ENCODE measurements at regions not wholly inside any gene's neighbourhood (a gene's known extent, or its start where the extent isn't known, plus 50 kb on each side); places are given as distances from the start of the nearest gene placed in this dataset.

DNA sequence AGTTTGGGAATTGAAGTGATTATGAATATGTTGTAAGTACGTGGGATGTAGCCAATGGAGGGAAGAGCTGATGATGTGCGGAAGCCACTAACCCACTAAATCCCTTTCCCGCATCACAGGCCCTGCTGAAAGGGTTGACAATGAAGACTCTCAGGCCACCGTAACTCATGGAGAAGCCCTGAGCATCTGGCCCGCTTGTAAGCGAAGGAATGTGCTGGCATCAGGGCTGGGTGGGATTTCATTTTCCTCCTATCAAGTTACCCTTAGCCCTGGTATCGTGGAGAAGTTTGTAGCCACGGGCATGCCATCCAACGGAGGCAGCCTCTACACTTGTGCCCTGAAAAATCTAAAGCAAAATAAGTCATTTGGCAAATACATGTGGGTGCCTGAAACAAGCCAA is 355.0 kb downstream of the CDH26 start:
- in situ Hi-C loops (cut with HindIII; ENCODE audit: low sequenced_read_pairs): no loop called here

DNA sequence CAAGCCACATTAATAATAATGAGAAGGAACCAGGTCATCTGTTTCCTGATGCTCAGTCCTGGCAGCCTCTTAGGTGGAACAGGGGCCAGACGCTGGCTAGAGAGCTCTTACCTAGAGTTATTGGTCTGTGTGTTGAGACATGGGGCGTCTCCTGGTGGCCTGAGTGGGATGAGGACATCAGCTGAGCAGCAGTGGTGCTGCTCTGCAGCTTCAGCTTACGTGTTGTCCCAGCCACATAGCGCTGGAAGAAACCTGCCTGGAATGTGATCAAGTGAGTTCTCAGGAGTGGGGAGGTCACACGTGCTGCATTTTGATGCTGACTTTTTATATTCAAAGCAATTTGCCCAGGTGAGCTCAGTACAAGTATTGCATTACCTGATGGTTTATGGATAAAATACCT is 355.4 kb downstream of the CDH26 start:
- in situ Hi-C loops (cut with HindIII; ENCODE audit: low sequenced_read_pairs): no loop called here

DNA sequence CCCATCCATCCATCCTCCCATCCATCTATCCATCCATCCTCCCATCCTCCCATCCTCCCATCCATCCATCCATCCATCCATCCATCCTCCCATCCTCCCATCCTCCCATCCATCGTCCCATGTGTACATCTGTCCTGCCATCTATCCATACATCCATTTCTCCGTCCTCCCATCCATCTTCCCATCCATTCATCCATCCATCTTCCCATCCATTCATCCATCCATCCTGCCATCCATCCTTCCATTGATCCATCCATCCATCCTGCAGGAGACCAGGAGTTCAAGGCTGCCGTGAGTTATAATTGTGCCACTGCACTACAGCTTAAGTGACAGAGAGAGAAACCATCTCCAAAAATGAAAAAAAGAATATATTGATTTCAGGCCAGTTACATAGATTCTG is 356.5 kb downstream of the CDH26 start:
- in situ Hi-C loops (cut with HindIII; ENCODE audit: low sequenced_read_pairs): no loop called here

DNA sequence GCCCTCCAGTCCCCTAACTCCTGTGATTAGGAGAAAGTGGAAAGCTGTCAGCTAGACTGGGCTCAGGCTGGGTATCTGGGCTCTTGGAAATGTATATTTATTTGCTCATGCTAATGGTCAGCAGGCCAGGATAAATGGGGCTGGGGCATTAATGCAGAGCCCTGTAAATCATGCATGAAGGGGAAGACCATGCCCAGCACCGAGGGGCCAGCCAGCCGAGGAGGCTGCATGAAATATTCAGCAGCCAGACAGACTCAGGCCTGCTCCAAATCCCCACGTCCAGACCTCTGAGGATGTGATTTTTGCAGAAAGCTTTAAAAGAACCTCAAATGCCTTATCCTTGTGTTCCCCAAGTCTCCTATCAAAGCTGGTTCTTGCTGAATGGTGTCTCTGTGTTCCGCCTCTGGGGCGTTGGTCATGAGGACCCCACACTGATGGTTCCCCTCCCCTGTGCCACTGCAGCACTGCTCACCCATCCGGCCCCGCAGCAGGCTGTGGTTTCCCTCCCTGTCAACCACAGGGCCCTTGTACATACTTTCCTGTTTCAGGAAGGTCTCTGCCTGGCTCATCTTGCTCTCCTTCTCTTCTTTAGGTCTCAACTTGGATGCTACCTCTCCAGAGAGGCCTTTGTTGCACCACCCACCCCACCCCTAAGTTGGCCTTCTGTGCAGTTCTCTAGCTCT is 358.4 kb downstream of the CDH26 start:
- in situ Hi-C loops (cut with HindIII; ENCODE audit: low sequenced_read_pairs): no loop called here

DNA sequence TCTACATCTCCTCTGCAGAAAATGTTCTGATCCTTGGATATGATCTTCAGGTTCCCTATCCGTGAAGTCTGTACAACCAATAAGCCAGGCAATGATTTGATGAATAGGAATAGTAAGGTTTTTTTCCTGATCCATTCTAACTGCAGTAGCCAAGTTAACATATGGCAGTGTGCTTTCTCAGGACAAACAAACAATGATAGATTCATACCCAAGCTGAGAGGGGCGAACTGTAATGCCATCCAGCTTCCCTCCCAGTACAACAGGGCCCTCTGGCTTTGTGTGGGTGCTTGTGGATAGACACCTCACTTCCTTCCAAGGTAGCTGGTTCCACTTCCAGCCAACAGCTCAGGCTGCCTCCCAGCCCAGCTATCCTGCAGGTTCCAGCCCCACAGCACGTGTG is 359.2 kb downstream of the CDH26 start:
- in situ Hi-C loops (cut with HindIII; ENCODE audit: low sequenced_read_pairs): no loop called here

DNA sequence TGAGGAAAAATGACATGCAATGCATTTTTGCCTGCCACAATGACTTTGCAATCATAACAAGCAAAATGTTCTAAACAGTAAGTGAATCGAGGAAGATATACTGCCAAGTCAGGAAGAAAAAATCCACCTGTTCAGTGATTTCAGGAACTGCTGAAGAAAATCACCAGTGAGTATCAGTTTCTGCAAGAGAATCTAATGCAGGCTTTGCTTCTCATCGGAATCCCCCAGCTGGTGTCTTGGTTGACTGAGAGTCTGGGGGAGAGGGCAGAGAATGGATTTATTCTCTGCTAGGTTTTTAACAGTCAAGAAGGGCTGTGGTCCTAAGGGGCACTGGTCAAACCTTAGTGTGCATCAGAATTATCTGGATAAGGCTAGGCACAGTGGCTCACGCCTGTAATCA is 363.4 kb downstream of the CDH26 start:
- in situ Hi-C loops (cut with HindIII; ENCODE audit: low sequenced_read_pairs): no loop called here

DNA sequence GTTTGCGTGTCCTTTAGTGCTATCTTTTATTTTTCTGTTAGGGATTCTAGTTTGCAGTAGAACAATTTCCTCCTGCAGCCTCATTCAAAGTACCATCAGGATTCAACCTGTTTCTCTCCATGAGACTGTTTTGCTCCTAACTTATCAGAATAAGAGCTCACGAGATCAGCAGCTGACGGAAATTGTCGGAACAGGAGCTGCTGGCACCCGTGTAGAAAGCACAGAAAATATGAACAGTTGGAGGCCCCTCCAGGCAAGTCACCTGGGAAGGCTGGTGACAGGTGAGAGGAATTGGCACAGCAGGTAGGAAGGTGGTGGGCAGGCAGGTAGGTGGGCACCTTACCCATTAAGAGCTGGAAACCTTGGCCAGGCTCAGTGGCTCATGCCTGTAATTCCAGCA is 368.6 kb downstream of the CDH26 start:
- in situ Hi-C loops (cut with HindIII; ENCODE audit: low sequenced_read_pairs): no loop called here

DNA sequence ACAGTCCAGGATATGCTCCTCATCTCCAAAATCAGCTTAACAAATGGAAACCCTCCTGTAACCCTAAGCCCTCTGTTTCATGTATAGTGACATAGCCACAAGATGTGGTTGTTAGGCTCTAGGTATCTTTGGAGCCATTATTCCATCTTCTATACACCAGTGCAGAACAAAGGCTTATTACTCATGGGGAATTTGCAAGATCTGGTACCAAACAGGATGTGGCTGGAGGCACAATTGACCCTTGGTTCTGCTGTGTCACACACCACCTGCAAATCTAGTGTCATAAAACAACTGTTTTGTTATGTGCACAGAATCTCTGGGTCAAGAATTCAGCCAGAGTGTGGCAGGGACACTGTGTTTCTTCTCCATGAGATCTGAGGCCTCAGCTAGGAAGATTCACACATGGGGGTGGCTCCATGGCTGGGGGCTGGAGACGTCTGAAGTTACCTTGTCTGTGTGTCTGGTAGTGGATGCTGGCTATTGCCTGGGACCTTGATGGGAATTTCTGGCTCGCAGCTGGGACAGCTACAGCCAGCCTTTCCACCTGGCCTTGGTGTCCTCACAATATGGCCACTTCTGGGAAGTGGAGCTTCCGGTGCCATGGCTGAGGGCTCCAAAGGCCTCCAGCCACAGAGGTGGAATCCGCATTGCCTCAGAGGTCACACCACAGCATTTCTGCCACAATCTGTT is 369.9 kb downstream of the CDH26 start:
- in situ Hi-C loops (cut with HindIII; ENCODE audit: low sequenced_read_pairs): no loop called here

DNA sequence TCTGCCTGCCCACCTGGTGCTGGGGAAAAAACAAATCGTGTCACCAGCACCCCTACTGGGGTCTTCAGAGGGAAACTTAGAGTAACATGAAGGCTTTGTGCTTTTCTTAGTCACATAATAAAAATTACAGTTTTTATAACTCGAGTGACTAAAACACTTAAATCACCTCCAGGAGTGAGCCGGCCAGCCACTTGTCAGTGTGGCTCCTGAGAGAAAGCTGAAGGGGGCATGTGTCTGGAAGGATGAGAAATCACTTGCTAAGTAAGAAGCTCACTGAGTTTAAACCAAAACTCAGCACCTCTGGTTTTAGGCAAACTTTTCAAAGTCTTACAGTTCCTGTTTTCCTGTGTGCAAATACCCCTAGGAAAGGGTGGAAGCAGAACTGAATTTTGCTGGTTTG is 372.2 kb downstream of the CDH26 start:
- in situ Hi-C loops (cut with HindIII; ENCODE audit: low sequenced_read_pairs): no loop called here

DNA sequence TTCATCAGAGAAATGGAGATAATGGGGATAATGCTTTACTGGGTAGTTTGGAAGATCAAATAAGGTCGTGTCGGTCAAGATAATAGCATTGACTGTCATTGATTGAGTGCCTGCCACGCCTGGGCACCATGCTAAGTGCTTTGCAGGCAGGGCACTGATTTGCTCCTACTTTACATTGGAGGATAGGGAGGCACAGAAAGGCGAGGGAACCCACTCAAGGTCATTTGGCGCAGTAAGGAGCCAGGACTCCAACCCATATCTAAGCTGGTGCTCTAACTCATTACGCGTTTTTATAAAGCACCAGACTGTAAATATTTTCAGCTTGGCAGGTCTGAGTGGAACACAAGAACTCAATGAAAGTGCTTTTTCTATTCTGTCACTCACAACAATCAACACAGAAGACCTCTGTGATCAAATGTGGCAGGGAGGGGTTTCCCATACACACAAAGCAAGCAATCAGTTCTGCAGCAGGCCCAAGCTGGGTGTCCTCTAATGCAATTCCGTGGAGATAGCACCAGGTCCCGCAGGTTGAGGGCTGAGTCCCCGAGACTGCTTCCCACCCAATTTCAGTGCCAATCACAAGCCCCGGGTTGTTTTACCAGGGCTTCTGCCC is 373.6 kb downstream of the CDH26 start:
- in situ Hi-C loops (cut with HindIII; ENCODE audit: low sequenced_read_pairs): no loop called here

DNA sequence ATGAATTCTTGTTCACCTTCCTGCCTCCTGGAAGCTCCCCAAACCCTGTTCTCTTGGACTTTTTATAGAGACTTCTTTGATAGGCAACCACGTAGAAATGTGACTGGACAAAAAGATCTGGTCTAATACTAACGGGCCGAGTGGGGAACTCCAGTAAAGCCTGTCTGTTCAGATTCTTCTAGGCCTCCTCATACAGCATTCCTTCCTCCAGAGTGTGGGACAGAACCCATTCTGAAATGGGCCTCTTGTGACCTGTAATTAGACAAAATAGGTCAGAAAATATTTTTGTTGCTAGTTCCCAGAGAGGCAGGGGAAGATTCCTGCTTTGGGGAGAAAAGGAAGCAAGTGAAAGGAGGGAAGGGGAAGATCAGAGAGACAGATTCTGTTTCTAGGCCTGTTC is 374.3 kb downstream of the CDH26 start:
- in situ Hi-C loops (cut with HindIII; ENCODE audit: low sequenced_read_pairs): no loop called here

DNA sequence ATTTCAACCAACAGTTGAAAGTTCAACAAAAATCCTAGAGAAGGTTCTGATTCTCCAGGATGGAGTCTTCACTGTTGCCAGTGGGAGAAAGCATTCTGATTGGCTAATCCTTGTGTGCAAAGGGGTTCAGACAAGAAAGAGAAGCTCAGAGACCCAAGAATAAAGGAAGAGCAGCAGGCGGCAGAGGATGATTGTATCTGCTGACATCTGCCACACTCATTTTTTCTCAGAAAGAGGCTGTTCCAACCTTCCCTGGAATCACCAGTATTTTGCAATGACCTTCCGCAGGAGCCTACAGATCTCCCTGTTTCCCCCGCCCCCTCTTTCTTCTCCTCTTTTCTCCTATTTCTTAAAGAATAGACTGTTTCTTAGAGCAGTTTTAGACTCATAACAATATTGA is 376.7 kb downstream of the CDH26 start:
- in situ Hi-C loops (cut with HindIII; ENCODE audit: low sequenced_read_pairs): no loop called here

DNA sequence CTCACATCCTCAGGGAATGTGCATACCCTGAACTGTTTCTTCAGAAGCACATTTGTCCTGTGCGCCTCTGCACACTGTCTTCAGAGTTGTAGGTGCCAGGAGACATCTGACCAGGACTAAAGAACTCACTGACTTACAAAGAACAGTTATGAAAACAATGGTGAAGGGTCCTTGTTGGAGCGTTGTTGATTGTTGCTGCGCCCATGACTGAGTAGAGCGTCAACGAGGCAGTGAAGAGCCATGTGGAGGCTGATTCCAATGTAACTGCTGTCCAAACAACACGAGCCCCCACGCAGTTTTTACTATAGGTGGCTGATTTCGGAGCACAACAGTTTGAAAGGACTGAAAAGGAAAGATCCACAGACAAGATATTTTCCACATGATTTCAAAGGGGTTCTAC is 380.3 kb downstream of the CDH26 start:
- in situ Hi-C loops (cut with HindIII; ENCODE audit: low sequenced_read_pairs): no loop called here

DNA sequence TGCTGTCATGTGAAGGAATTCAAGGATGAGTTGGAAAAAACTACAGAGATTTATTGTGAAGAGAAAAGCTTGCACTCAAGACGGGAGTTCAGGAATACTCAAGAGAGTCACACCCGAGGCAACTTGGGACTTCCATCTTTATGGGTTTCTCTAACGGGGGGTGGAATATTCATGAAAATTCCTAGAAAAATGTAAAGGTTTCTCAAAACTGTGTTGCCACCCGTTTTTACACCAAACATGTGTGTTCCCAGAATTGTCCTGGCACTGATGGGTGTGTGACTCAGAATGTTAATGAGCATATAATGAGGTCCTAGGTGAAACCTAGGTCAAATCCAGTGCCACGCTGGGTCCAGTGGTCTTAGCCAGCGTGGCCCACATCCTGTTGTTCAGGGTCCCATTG is 381.5 kb downstream of the CDH26 start:
- in situ Hi-C loops (cut with HindIII; ENCODE audit: low sequenced_read_pairs): no loop called here

DNA sequence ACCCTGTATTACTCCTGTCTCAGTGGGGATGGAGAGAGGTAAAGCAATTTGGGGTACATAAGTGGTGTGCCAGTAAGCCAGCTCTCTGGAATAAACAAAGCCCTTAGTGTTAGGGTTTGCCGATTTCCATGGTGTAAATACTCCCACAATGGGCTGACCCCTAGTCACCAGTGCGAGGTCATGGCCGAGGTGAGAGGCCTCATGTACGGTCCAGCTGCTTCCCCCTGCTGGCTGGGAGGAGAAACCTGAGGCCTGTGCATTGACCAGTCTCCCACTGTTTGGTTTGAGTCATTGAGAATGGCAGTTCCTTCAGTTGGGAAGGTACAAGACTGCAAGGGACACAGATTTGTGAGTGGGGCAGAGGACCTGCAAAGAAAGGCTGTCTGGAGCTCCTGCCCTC is 382.0 kb downstream of the CDH26 start:
- in situ Hi-C loops (cut with HindIII; ENCODE audit: low sequenced_read_pairs): no loop called here

DNA sequence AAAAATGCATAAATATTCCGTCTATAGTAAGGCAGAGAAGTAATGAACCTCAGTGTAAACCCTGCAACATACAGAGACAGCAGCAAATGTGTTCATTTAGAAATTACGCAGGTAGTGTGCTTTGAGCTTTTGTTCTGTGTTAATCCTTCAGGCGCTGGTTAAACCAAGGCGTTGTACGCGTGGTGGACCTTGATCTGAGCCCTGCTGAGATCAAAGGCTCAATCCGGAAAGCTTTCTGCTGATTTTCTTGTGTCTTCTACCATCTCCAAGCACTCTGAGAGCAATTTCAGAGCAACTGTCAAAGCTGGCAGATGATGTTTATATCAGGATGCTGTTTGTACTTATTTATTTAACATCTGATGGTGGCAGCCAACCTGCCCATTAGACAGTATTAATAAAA is 382.8 kb downstream of the CDH26 start:
- in situ Hi-C loops (cut with HindIII; ENCODE audit: low sequenced_read_pairs): no loop called here

DNA sequence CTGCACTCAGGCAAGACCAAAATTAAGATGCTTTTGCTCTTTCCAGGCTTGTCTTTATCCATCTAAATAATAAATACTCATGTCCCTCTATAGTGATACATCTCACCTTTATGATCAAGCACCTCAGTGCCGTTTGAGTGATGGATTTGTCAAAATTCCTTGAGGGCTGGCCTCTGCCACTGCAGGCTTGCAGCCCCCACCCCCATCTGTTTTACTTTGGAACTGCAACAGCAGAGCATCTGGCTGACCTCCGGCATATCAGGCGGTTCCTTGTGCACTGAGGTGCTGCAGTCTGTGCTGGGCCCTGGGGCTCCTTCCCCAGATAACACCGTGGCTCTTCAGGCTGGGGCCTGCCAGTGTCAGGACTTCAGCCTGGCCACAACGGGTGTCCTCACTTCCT is 386.9 kb downstream of the CDH26 start:
- in situ Hi-C loops (cut with HindIII; ENCODE audit: low sequenced_read_pairs): no loop called here

DNA sequence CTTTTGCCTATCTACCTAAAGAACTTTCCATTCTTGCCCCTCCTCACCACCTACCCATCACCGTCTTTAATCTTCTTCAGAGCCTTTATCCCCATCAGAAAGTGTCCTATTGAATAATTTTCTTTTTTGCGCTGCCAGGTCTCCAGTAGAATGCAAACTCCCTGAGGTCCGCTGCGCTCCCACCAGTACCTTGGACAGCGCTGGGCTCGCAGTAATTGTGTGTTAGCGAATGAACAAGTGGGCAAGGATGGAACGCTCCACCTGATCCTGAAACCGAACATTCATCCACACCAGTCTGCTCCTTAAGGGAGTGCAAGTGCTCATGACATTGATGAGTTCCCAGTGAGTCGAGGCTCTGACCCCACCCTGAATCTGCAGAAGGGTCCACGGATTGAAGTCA is 391.2 kb downstream of the CDH26 start:
- in situ Hi-C loops (cut with HindIII; ENCODE audit: low sequenced_read_pairs): no loop called here

DNA sequence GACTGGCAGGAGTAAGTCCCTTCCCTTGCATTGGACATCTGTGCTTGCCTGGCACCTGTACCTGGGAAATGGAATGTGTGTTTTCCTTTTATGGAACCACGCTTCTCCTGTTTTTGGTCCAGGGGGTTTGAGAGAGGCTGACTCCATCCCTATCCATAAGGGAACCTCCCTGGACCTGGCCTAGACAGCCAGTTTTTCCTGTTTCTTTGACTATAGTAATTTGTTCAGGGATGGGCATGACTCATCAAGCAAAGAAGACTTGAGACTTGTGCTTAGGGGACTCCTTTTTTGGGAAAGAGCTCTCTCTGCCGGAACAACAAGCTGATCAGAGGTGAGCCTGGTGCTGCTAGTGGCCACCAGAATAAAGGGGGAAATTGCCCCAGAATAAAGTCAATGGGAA is 393.8 kb downstream of the CDH26 start:
- in situ Hi-C loops (cut with HindIII; ENCODE audit: low sequenced_read_pairs): no loop called here

DNA sequence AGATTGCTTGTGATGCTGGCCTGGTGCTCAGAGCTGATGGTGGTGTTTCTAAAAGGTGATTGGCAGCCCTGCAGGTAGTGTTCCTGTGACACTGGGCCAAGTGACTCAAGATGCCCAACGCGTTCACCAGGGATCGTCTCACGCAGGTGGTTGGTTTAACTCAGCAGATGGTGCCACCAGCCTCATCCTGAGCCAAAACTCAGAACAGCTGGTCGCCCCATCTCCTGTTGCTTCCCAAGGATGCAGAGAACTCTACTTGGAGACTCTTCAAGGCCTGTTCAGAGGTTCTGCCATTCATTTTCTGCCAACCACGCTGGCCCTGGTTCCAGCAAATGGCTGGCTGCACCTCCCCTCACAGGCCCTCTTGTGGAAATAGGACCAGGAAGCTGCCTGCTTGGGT is 394.4 kb downstream of the CDH26 start:
- in situ Hi-C loops (cut with HindIII; ENCODE audit: low sequenced_read_pairs): no loop called here

DNA sequence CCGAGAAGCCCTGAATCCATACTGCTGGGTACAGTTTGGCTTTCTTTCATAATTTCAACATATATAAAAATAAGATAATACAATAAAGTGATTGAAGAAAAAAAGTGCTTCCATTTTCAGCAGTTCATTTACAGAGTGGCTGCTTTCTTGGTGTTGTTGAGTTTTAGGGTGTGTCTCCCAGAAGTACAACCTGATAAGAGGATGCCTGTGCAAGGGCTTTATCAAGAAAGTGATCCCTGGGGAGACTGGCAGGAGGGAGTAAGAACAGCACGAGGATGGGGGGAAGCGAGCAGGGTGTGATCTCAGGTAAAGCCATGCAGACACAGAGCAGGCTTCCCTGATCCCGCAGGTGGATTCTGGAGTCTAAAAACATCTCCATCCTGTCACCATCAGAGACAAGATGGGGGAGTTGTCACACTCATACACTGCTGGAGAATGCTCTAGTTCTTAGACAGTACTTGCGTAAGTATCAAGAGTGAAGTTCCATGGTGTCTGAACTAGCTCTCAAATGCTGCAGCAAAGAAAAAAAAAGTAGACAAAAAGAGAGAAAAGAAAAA is 395.9 kb downstream of the CDH26 start:
- in situ Hi-C loops (cut with HindIII; ENCODE audit: low sequenced_read_pairs): no loop called here

DNA sequence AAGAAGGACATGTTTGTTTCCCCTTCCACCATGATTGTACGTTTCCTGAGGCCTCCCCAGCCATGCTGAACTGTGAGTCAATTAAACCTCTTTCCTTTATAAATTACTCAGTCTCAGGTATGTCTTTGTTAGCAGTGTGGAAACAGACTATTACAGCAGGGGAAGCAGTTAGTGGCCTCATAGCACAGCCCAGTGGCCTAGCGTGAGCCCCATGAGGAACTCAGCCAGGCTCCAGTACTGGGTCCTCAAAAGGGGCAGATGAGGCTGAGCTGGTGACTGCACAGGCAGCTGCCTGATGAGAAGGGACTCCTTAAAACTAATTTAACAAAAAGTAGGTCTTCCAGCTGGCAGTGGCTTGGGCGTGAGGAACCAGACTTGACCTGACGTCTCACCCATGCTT is 399.9 kb downstream of the CDH26 start:
- in situ Hi-C loops (cut with HindIII; ENCODE audit: low sequenced_read_pairs): no loop called here

Data from DLD1 (cell line).